ENCODE measurements at regions not wholly inside any gene's neighbourhood (a gene's known extent, or its start where the extent isn't known, plus 50 kb on each side); places are given as distances from the start of the nearest gene placed in this dataset.

GRCh38 chr6:167709196-167709595 lies 117.5 kb upstream of the AFDN start:
- TF ChIP-seq REST (tag by site-specific recombination; IDR thresholded peaks at IDR 0.05) (no peak), SETDB1 (IDR thresholded peaks at IDR 0.05; ENCODE audit: insufficient read length, low read length) (no peak), ZNF184 (tag by site-specific recombination; IDR thresholded peaks at IDR 0.05) (no peak), ZNF324 (tag by site-specific recombination; IDR thresholded peaks at IDR 0.05) (no peak), ZNF513 (tag by site-specific recombination; IDR thresholded peaks at IDR 0.05) (no peak), YY1 (tag by site-specific recombination; IDR thresholded peaks at IDR 0.05) (no peak), SP3 (tag by site-specific recombination; IDR thresholded peaks at IDR 0.05) (no peak)
- TF ChIP-seq, protein P1, sequence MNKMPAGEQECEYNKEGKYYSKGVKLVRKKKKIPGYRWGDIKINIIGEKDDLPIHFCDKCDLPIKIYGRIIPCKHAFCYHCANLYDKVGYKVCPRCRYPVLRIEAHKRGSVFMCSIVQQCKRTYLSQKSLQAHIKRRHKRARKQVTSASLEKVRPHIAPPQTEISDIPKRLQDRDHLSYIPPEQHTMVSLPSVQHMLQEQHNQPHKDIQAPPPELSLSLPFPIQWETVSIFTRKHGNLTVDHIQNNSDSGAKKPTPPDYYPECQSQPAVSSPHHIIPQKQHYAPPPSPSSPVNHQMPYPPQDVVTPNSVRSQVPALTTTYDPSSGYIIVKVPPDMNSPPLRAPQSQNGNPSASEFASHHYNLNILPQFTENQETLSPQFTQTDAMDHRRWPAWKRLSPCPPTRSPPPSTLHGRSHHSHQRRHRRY (tag by site-specific recombination; IDR thresholded peaks at IDR 0.05), result no peak
- TF ChIP-seq, protein P2, sequence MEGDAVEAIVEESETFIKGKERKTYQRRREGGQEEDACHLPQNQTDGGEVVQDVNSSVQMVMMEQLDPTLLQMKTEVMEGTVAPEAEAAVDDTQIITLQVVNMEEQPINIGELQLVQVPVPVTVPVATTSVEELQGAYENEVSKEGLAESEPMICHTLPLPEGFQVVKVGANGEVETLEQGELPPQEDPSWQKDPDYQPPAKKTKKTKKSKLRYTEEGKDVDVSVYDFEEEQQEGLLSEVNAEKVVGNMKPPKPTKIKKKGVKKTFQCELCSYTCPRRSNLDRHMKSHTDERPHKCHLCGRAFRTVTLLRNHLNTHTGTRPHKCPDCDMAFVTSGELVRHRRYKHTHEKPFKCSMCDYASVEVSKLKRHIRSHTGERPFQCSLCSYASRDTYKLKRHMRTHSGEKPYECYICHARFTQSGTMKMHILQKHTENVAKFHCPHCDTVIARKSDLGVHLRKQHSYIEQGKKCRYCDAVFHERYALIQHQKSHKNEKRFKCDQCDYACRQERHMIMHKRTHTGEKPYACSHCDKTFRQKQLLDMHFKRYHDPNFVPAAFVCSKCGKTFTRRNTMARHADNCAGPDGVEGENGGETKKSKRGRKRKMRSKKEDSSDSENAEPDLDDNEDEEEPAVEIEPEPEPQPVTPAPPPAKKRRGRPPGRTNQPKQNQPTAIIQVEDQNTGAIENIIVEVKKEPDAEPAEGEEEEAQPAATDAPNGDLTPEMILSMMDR (tag by site-specific recombination; IDR thresholded peaks at IDR 0.05), result no peak
